Sigmoid colon (tissue), 6 donors: ENCODE measurements at regions not wholly inside any gene's neighbourhood (a gene's known extent, or its start where the extent isn't known, plus 50 kb on each side); places are given as distances from the start of the nearest gene placed in this dataset.

ENCODE experiments used
- DNase-seq: peaks from one replicate; pipeline ENCODE4 v3.0.0-alpha.2; 2019
- H3K27ac ChIP-seq, 4 donors: fragments of 200-600 bp; sonication (generic); one replicate each; pipeline ENCODE4 v1.5.1; 2016 to 2019; ENCODE audit warnings: mild to moderate bottlenecking in 1 of 4
- H3K27me3 ChIP-seq, 3 donors: fragments of 200-600 bp; sonication (generic); one replicate each; pipeline ENCODE4 v1.5.1; 2019; ENCODE audit warnings: mild to moderate bottlenecking in 1 of 3
- H3K36me3 ChIP-seq, 4 donors: fragments of 200-600 bp; sonication (generic); one replicate each; pipeline ENCODE4 v1.5.1; 2016 to 2019
- H3K4me1 ChIP-seq, 4 donors: fragments of 200-600 bp; sonication (generic); one replicate each; pipeline ENCODE4 v1.5.1; 2017 to 2019
- H3K4me3 ChIP-seq, 4 donors: fragments of 200-600 bp; sonication (generic); one replicate each; pipeline ENCODE4 v1.5.1; 2017 to 2019; ENCODE audit warnings: mild to moderate bottlenecking in 2 of 4, moderate library complexity in 1 of 4
- H3K9me3 ChIP-seq, 4 donors: fragments of 200-600 bp in 3 of 4; sonication (generic) in 3 of 4; one replicate each; pipeline versions ENCODE4 v1.5.1 to v1.6.1; 2013 to 2019
- CTCF ChIP-seq, 4 experiments: fragments of 450-650 bp in 3 of 4; fragments of 200-600 bp in 1 of 4; IDR thresholded peaks; one replicate each; pipeline ENCODE4 v1.5.1; 2016 to 2019; ENCODE audit warnings: antibody characterized with exemption in 4 of 4, mild to moderate bottlenecking in 3 of 4, moderate library complexity in 2 of 4
- EP300 ChIP-seq, 4 donors: sonication (generic); formaldehyde crosslinking; IDR thresholded peaks; one replicate each; pipeline ENCODE4 v1.6.1; 2017; ENCODE audit warnings: antibody characterized with exemption in 4 of 4
- POLR2A ChIP-seq, 2 donors: fragments of 450-650 bp; IDR thresholded peaks; one replicate each; pipeline ENCODE4 v1.6.1; 2016; ENCODE audit warnings: antibody characterized with exemption in 2 of 2, mild to moderate bottlenecking in 2 of 2, moderate library complexity in 2 of 2
- POLR2AphosphoS5 ChIP-seq, 4 donors: sonication (generic); formaldehyde crosslinking; IDR thresholded peaks; one replicate each; pipeline ENCODE4 v1.6.1; 2017; ENCODE audit warnings: antibody characterized with exemption in 4 of 4
- WGBS, 2 donors: extraction: QIAGEN DNeasy Blood & Tissue Kit; methylation state at CpG; one replicate each; pipeline ENCODE4 v1.1.7; 2013; 5-methylcytosine and 5-hydroxymethylcytosine counted together
- intact Hi-C: fragments of 100-400 bp; cut with DNase I; formaldehyde crosslinking; loops from one replicate; pipeline ENCODE4 v1.15.1; 2023
- donor health status: healthy with polysubstance abuse.
- donor health status: healthy.

DNA sequence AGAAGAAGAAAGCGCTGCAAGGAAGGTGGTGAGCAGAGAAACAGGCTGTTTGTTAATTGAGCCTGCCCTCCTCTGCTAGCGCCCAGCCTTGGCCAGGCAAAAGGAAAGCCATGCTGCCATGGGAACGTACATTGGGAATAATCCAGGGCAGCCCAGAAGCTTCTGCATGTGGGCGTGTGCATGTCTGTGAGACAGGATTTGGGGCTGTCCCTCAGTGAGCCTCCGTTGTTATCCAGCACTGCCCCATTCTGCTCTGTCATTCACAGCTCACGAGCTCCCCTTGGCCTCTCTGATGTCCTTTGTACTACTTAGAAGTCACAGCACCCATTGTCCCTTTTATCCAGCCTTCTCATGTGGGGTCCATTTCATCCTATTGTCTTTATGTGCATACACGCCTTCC, 239.1 kb upstream of the ROPN1 start:
- 87 to 92% methylated on average over 7 of the region's 7 CpGs for WGBS, 2 donors
- no peaks in the 10 kb centered on the region for H3K36me3 ChIP-seq
- no peak overlapping the region for H3K27ac ChIP-seq
- no peak for TF ChIP-seq EP300 (IDR thresholded peaks at IDR 0.05)
- no peak for TF ChIP-seq POLR2A (IDR thresholded peaks at IDR 0.05)
- TF ChIP-seq POLR2AphosphoS5 (IDR thresholded peaks at IDR 0.05) = no peak
- TF ChIP-seq CTCF (IDR thresholded peaks at IDR 0.05) = no peak
- H3K9me3 ChIP-seq = no peaks in the 10 kb centered on the region
- no peak for DNase-seq
- no peak overlapping the region for H3K4me3 ChIP-seq
- no peaks in the 10 kb centered on the region for H3K27me3 ChIP-seq
- H3K4me1 ChIP-seq = no peaks in the 10 kb centered on the region
- intact Hi-C loops = no loop called here

- H3K4me3 ChIP-seq = no peak overlapping the region
- H3K36me3 ChIP-seq = no peaks in the 10 kb centered on the region
- intact Hi-C loops = no loop called here
- no peak for DNase-seq
- TF ChIP-seq EP300 (IDR thresholded peaks at IDR 0.05) = no peak
- TF ChIP-seq CTCF (IDR thresholded peaks at IDR 0.05) = no peak
- TF ChIP-seq POLR2A (IDR thresholded peaks at IDR 0.05) = no peak
- peak in 1 of 4 donors; percentile 12 for TF ChIP-seq POLR2AphosphoS5 (IDR thresholded peaks at IDR 0.05)
- no peaks in the 10 kb centered on the region for H3K4me1 ChIP-seq
- H3K27me3 ChIP-seq = no peaks in the 10 kb centered on the region
- H3K9me3 ChIP-seq = no peaks in the 10 kb centered on the region
- no peak overlapping the region for H3K27ac ChIP-seq
- WGBS, 2 donors = 92 to 96% methylated on average over 7 of the region's 7 CpGs
Measured at GRCh38 chr3:124234852-124235252, 242.9 kb upstream of the ROPN1 start.

- no peaks in the 10 kb centered on the region for H3K9me3 ChIP-seq
- 90 to 97% methylated on average over 6 of the region's 6 CpGs for WGBS, 2 donors
- H3K27ac ChIP-seq = no peak overlapping the region
- TF ChIP-seq CTCF (IDR thresholded peaks at IDR 0.05) = no peak
- TF ChIP-seq POLR2A (IDR thresholded peaks at IDR 0.05) = no peak
- TF ChIP-seq POLR2AphosphoS5 (IDR thresholded peaks at IDR 0.05) = no peak
- TF ChIP-seq EP300 (IDR thresholded peaks at IDR 0.05) = no peak
- no peak for DNase-seq
- no peak overlapping the region for H3K4me3 ChIP-seq
- no peaks in the 10 kb centered on the region for H3K27me3 ChIP-seq
- no peaks in the 10 kb centered on the region for H3K4me1 ChIP-seq
- no peaks in the 10 kb centered on the region for H3K36me3 ChIP-seq
- intact Hi-C loops = no loop called here
Measured at GRCh38 chr3:124235446-124235845, 243.5 kb upstream of the ROPN1 start.

GRCh38 chr3:124243177-124243859, 251.4 kb upstream of the ROPN1 start:
- H3K27me3 ChIP-seq = no peaks in the 10 kb centered on the region
- H3K36me3 ChIP-seq = no peaks in the 10 kb centered on the region
- H3K9me3 ChIP-seq = no peaks in the 10 kb centered on the region
- DNase-seq = no peak
- peaks cover 0 to 13% (median 6%) of the 10 kb centered on the region in 4 donors for H3K4me1 ChIP-seq
- no peak overlapping the region for H3K4me3 ChIP-seq
- H3K27ac ChIP-seq = no peak overlapping the region
- intact Hi-C loops = no loop called here
- TF ChIP-seq POLR2AphosphoS5 (IDR thresholded peaks at IDR 0.05) (no peak), EP300 (IDR thresholded peaks at IDR 0.05) (no peak), CTCF (IDR thresholded peaks at IDR 0.05) (no peak), POLR2A (IDR thresholded peaks at IDR 0.05) (no peak)
- WGBS, 2 donors = 93 to 96% methylated on average over 5 of the region's 5 CpGs

DNA sequence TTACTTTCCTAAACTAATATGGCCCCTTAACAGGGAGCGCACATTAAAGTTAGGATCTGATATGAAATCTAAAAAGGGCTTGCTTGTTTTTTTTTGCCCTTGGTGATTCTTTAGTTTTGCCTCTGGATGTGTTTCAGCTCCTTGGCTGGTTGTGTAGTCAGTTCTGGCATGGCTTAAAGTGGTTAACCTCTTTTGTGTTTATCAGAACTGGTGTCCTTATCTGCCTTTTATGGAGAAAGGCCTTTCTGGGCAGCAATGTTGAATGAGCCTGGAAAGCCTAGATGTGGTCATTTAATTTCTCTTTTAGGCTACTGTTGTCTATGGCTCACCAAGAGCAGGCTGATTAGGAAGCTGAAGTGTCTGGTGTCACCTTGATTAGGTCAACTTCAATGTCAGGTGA, 254.5 kb upstream of the ROPN1 start:
- 95 to 97% methylated on average over 1 of the region's 1 CpG for WGBS, 2 donors

More for the DNA sequence above, 254.5 kb upstream of the ROPN1 start:
- Histone ChIP-seq H3K4me3 (no peak overlapping the region), H3K4me1 (peaks cover 0 to 27% (median 17%) of the 10 kb centered on the region in 4 donors), H3K9me3 (no peaks in the 10 kb centered on the region), H3K27ac (peak overlapping the region in 1 of 4 donors; percentile 83), H3K27me3 (no peaks in the 10 kb centered on the region), H3K36me3 (no peaks in the 10 kb centered on the region)
- intact Hi-C loops = no loop called here
- TF ChIP-seq EP300 (IDR thresholded peaks at IDR 0.05) (no peak), CTCF (IDR thresholded peaks at IDR 0.05) (no peak), POLR2A (IDR thresholded peaks at IDR 0.05) (no peak), POLR2AphosphoS5 (IDR thresholded peaks at IDR 0.05) (no peak)
- no peak for DNase-seq
